ENCODE measurements at regions not wholly inside any gene's neighbourhood (a gene's known extent, or its start where the extent isn't known, plus 50 kb on each side); places are given as distances from the start of the nearest gene placed in this dataset.

GRCh38 chr1:5165762-5166161, 511.4 kb downstream of the AJAP1 start:
- H3K4me1 Mint-ChIP-seq: no peaks in the 10 kb centered on the region
- intact Hi-C loops (cut with micrococcal nuclease): no loop called here
- Histone ChIP-seq H3K9ac (ENCODE audit: insufficient read depth, low read length, poor library complexity, severe bottlenecking) (no peak overlapping the region), H3K79me2 (ENCODE audit: insufficient read depth, low read length) (no peaks in the 10 kb centered on the region), H3K4me3 (replicated peaks in 1 of 3; ENCODE audit: low read depth in 2 of 3, low read length in 3 of 3) (no peak overlapping the region), H3K4me2 (replicated peaks; ENCODE audit: extremely low read depth, low read length, poor library complexity, severe bottlenecking) (no peak overlapping the region), H4K20me1 (ENCODE audit: insufficient read depth, low read length) (no peaks in the 10 kb centered on the region), H3K36me3 (replicated peaks in 1 of 2; ENCODE audit: control insufficient read depth in 1 of 2, insufficient read depth in 2 of 2, low read length in 2 of 2) (no peaks in the 10 kb centered on the region), H3K9me3 (replicated peaks in 1 of 2; ENCODE audit: control insufficient read depth in 1 of 2, insufficient read depth in 1 of 2, low read length in 2 of 2) (peaks cover 0 to 6% of the 10 kb centered on the region in 2 donors), H3K4me1 (ENCODE audit: control insufficient read depth in 1 of 2, insufficient read depth in 2 of 2, low read length in 2 of 2) (no peaks in the 10 kb centered on the region), H3K27ac (ENCODE audit: low read depth in 1 of 2, low read length in 2 of 2) (no peak overlapping the region), H3K27me3 (ENCODE audit: control insufficient read depth in 2 of 2, insufficient read depth in 2 of 2, low read length in 2 of 2) (no peaks in the 10 kb centered on the region), H2AFZ (ENCODE audit: insufficient read depth, low read depth, low read length, poor library complexity, severe bottlenecking) (no peak overlapping the region)
- no peak overlapping the region for H3K27ac Mint-ChIP-seq
- H3K36me3 Mint-ChIP-seq: no peaks in the 10 kb centered on the region
- peaks cover 2 to 5% (median 2%) of the 10 kb centered on the region in 3 donors for H3K27me3 Mint-ChIP-seq (ENCODE audit: low read depth in 3 of 3)
- peaks cover 0 to 13% (median 5%) of the 10 kb centered on the region in 7 donors for H3K9me3 Mint-ChIP-seq
- WGBS (ENCODE audit: insufficient coverage): 100% methylated on average over 1 of the region's 8 CpGs
- TF ChIP-seq CTCF (IDR thresholded peaks at IDR 0.05): no peak
- H3K4me3 Mint-ChIP-seq: no peak overlapping the region
- no peak for DNase-seq

- intact Hi-C loops (cut with micrococcal nuclease): no loop called here
- no peaks in the 10 kb centered on the region for H3K79me2 ChIP-seq (ENCODE audit: insufficient read depth, low read length)
- Mint-ChIP-seq H3K4me1 (no peaks in the 10 kb centered on the region), H3K27me3 (ENCODE audit: low read depth in 3 of 3) (peaks cover 2 to 8% (median 3%) of the 10 kb centered on the region in 3 donors), H3K4me3 (no peak overlapping the region), H3K27ac (no peak overlapping the region), H3K9me3 (peaks cover 5 to 19% (median 9%) of the 10 kb centered on the region in 7 donors), H3K36me3 (no peaks in the 10 kb centered on the region)
- H4K20me1 ChIP-seq (ENCODE audit: insufficient read depth, low read length): no peaks in the 10 kb centered on the region
- no peak overlapping the region for H3K27ac ChIP-seq (ENCODE audit: low read depth in 1 of 2, low read length in 2 of 2)
- H3K9me3 ChIP-seq (replicated peaks in 1 of 2; ENCODE audit: control insufficient read depth in 1 of 2, insufficient read depth in 1 of 2, low read length in 2 of 2): peaks cover 0 to 15% of the 10 kb centered on the region in 2 donors
- no peak overlapping the region for H3K9ac ChIP-seq (ENCODE audit: insufficient read depth, low read length, poor library complexity, severe bottlenecking)
- H2AFZ ChIP-seq (ENCODE audit: insufficient read depth, low read depth, low read length, poor library complexity, severe bottlenecking): no peak overlapping the region
- no peak overlapping the region for H3K4me2 ChIP-seq (replicated peaks; ENCODE audit: extremely low read depth, low read length, poor library complexity, severe bottlenecking)
- H3K27me3 ChIP-seq (ENCODE audit: control insufficient read depth in 2 of 2, insufficient read depth in 2 of 2, low read length in 2 of 2): no peaks in the 10 kb centered on the region
- DNase-seq: no peak
- 100% methylated on average over 1 of the region's 5 CpGs for WGBS (ENCODE audit: insufficient coverage)
- no peaks in the 10 kb centered on the region for H3K36me3 ChIP-seq (replicated peaks in 1 of 2; ENCODE audit: control insufficient read depth in 1 of 2, insufficient read depth in 2 of 2, low read length in 2 of 2)
- no peaks in the 10 kb centered on the region for H3K4me1 ChIP-seq (ENCODE audit: control insufficient read depth in 1 of 2, insufficient read depth in 2 of 2, low read length in 2 of 2)
- TF ChIP-seq CTCF (IDR thresholded peaks at IDR 0.05): no peak
- no peak overlapping the region for H3K4me3 ChIP-seq (replicated peaks in 1 of 3; ENCODE audit: low read depth in 2 of 3, low read length in 3 of 3)
Observed at GRCh38 chr1:5164158-5164557, 509.7 kb downstream of the AJAP1 start.
